GM23338 (cell line): ENCODE measurements at regions not wholly inside any gene's neighbourhood (a gene's known extent, or its start where the extent isn't known, plus 50 kb on each side); places are given as distances from the start of the nearest gene placed in this dataset.
A peak's percentile ranks its signal among the peaks of the same experiment; 100 is the strongest.

Experiments used
- ATAC-seq: fragments of 200-7000 bp; cut with Tn5 transposase; 3 replicates; pipeline ENCODE4 v1.9.1; 2020
- DNase-seq: peaks from one replicate; pipeline ENCODE4 v3.0.0-alpha.2; 2015; ENCODE audit warnings: low spot score
- H2AFZ ChIP-seq: fragments of 200-600 bp; sonication (generic); 2 replicates; pipeline ENCODE4 v1.8.0; 2016; ENCODE audit warnings: antibody characterized with exemption, mild to moderate bottlenecking, moderate library complexity
- H3F3A ChIP-seq: fragments of 200-600 bp; sonication (generic); replicated peaks from 2 replicates; pipeline ENCODE4 v1.8.0; 2017; ENCODE audit warnings: antibody characterized with exemption, mixed run types, low read depth
- H3K27ac ChIP-seq: fragments of 200-600 bp; sonication (generic); 2 replicates; pipeline ENCODE4 v1.6.1; 2016; ENCODE audit warnings: low read depth
- H3K27me3 ChIP-seq: fragments of 200-600 bp; sonication (generic); 2 replicates; pipeline ENCODE4 v1.8.0; 2016; ENCODE audit warnings: mild to moderate bottlenecking, mixed run types, moderate library complexity; ENCODE audit not compliant: insufficient read depth
- H3K36me3 ChIP-seq: fragments of 200-600 bp; sonication (generic); 2 replicates; pipeline ENCODE4 v1.8.0; 2016; ENCODE audit warnings: mild to moderate bottlenecking; ENCODE audit not compliant: insufficient read depth
- H3K4me1 ChIP-seq: fragments of 200-600 bp; sonication (generic); 2 replicates; pipeline ENCODE4 v1.8.0; 2016; ENCODE audit warnings: mild to moderate bottlenecking, moderate library complexity; ENCODE audit not compliant: insufficient read depth
- H3K4me2 ChIP-seq: fragments of 200-600 bp; sonication (generic); 2 replicates; pipeline ENCODE4 v1.7.1; 2017; ENCODE audit warnings: mixed run types
- H3K4me3 ChIP-seq: fragments of 200-600 bp; sonication (generic); 2 replicates; pipeline ENCODE4 v1.6.1; 2016; ENCODE audit warnings: mixed run types
- H3K79me2 ChIP-seq: fragments of 200-600 bp; sonication (generic); replicated peaks from 2 replicates; pipeline ENCODE4 v1.8.0; 2017; ENCODE audit warnings: mild to moderate bottlenecking; ENCODE audit not compliant: insufficient read depth
- H3K9me2 ChIP-seq: fragments of 200-600 bp; sonication (generic); 2 replicates; pipeline ENCODE4 v1.8.0; 2017; ENCODE audit not compliant: insufficient read depth
- H4K20me1 ChIP-seq: fragments of 200-600 bp; sonication (generic); replicated peaks from 2 replicates; pipeline ENCODE4 v1.8.0; 2017; ENCODE audit warnings: mild to moderate bottlenecking; ENCODE audit not compliant: insufficient read depth
- H3K27ac Mint-ChIP-seq: 2 replicates; pipeline ENCODE4 v1.8.0; 2020; ENCODE audit warnings: inconsistent platforms, mild to moderate bottlenecking, moderate library complexity, mixed read lengths
- H3K27me3 Mint-ChIP-seq: 3 replicates; pipeline ENCODE4 v1.8.0; 2022; ENCODE audit warnings: low read depth, mild to moderate bottlenecking, moderate library complexity, mixed read lengths, inconsistent platforms; ENCODE audit not compliant: insufficient read depth, poor library complexity
- H3K36me3 Mint-ChIP-seq: 3 replicates; pipeline ENCODE4 v1.8.0; 2021; ENCODE audit warnings: low read depth, mild to moderate bottlenecking, inconsistent platforms, moderate library complexity, mixed read lengths
- H3K4me1 Mint-ChIP-seq: 3 replicates; pipeline ENCODE4 v1.8.0; 2020; ENCODE audit warnings: mild to moderate bottlenecking, inconsistent platforms, mixed read lengths
- H3K4me3 Mint-ChIP-seq: 3 replicates; pipeline ENCODE4 v1.8.0; 2021; ENCODE audit warnings: moderate library complexity, mild to moderate bottlenecking, inconsistent platforms, mixed read lengths
- H3K9me3 Mint-ChIP-seq: 3 replicates; pipeline ENCODE4 v1.8.0; 2020; ENCODE audit warnings: moderate library complexity, mild to moderate bottlenecking, inconsistent platforms, mixed read lengths
- CREB1 ChIP-seq: fragments of 250-450 bp; sonication (Bioruptor Pico); IDR thresholded peaks from 2 replicates; pipeline ENCODE4 v1.5.0; 2020; ENCODE audit warnings: low read depth, mild to moderate bottlenecking, moderate library complexity
- CTCF ChIP-seq, 2 experiments: fragments of 200-600 bp in 1 of 2; sonication (generic) in 1 of 2; conservative IDR thresholded peaks; 2 replicates each; pipeline versions ENCODE4 v1.5.1 to v1.6.1; 2016 to 2017; ENCODE audit warnings: antibody characterized with exemption in 2 of 2, low read depth in 2 of 2, mild to moderate bottlenecking in 2 of 2, moderate library complexity in 1 of 2
- ETS1 ChIP-seq: IDR thresholded peaks from 2 replicates; pipeline ENCODE4 v1.6.1; 2016; ENCODE audit warnings: antibody characterized with exemption
- EZH2 ChIP-seq: fragments of 200-600 bp; sonication (generic); IDR thresholded peaks from one replicate; pipeline ENCODE4 v1.8.0; 2017; ENCODE audit warnings: antibody characterized with exemption, mild to moderate bottlenecking, low read depth; ENCODE audit not compliant: unreplicated experiment
- EZH2phosphoT487 ChIP-seq: fragments of 200-600 bp; sonication (generic); IDR thresholded peaks from one replicate; pipeline ENCODE4 v1.8.1; 2018; ENCODE audit warnings: antibody characterized with exemption; ENCODE audit not compliant: unreplicated experiment
- JUNB ChIP-seq: IDR thresholded peaks from one replicate; pipeline ENCODE4 v1.6.1; 2016; ENCODE audit warnings: antibody characterized with exemption; ENCODE audit not compliant: unreplicated experiment
- NANOG ChIP-seq: IDR thresholded peaks from 2 replicates; pipeline ENCODE4 v1.6.1; 2016; ENCODE audit warnings: antibody characterized with exemption, borderline replicate concordance
- POLR2AphosphoS5 ChIP-seq: IDR thresholded peaks from 2 replicates; pipeline ENCODE4 v1.6.1; 2016; ENCODE audit warnings: antibody characterized with exemption, low read depth
- REST ChIP-seq: IDR thresholded peaks from one replicate; pipeline ENCODE4 v1.6.1; 2018; ENCODE audit warnings: antibody characterized with exemption; ENCODE audit not compliant: unreplicated experiment
- STAT1 ChIP-seq: IDR thresholded peaks from one replicate; pipeline ENCODE4 v1.6.1; 2016; ENCODE audit warnings: antibody characterized with exemption; ENCODE audit not compliant: unreplicated experiment
- ZNF114 ChIP-seq: fragments of 250-450 bp; sonication (Bioruptor Pico); IDR thresholded peaks from 2 replicates; pipeline ENCODE4 v1.5.0; 2020; ENCODE audit warnings: mild to moderate bottlenecking, moderate library complexity
- ZNF331 ChIP-seq: fragments of 250-450 bp; sonication (Bioruptor Pico); IDR thresholded peaks from 2 replicates; pipeline ENCODE4 v1.5.0; 2020; ENCODE audit warnings: low read depth, mild to moderate bottlenecking, moderate library complexity
- ZNF462 ChIP-seq: fragments of 250-450 bp; sonication (Bioruptor Pico); IDR thresholded peaks from 2 replicates; pipeline ENCODE4 v1.5.0; 2020; ENCODE audit warnings: mild to moderate bottlenecking, moderate library complexity

- DNase-seq: no peak
- no peaks in the 10 kb centered on the region for H3K36me3 Mint-ChIP-seq
- Histone ChIP-seq H4K20me1 (no peaks in the 10 kb centered on the region), H3F3A (no peaks in the 10 kb centered on the region), H3K27ac (no peak overlapping the region), H3K36me3 (no peaks in the 10 kb centered on the region), H3K27me3 (no peaks in the 10 kb centered on the region), H3K79me2 (no peaks in the 10 kb centered on the region), H3K4me3 (no peak overlapping the region), H3K9me2 (0 out of 2 replicates have a peak, but pooled peaks cover 5% of the 10 kb centered on the region), H3K4me2 (no peak overlapping the region), H2AFZ (peak overlapping the region; percentile 81; the same call in 1 of the 2 replicates), H3K4me1 (no peaks in the 10 kb centered on the region)
- ATAC-seq: 0 out of 3 replicates have a peak, but pooled peaks have one; percentile 42
- no peaks in the 10 kb centered on the region for H3K27me3 Mint-ChIP-seq
- H3K27ac Mint-ChIP-seq: no peak overlapping the region
- H3K4me1 Mint-ChIP-seq: no peaks in the 10 kb centered on the region; the same call in 2 of the 3 replicates
- no peak overlapping the region for H3K4me3 Mint-ChIP-seq
- TF ChIP-seq ZNF462 (CRISPR knock-in tag) (no peak), ZNF331 (CRISPR knock-in tag) (no peak), CTCF (conservative IDR thresholded peaks at IDR 0.05; ENCODE audit: low read depth in 2 of 2) (no peak), JUNB (no peak), ZNF114 (CRISPR knock-in tag) (no peak), REST (no peak), NANOG (no peak), ETS1 (no peak), POLR2AphosphoS5 (no peak), STAT1 (no peak), CREB1 (CRISPR knock-in tag) (no peak), EZH2 (no peak), EZH2phosphoT487 (no peak)
- no peaks in the 10 kb centered on the region for H3K9me3 Mint-ChIP-seq
Measured at GRCh38 chr7:132065989-132066603, 509.7 kb upstream of the PODXL start.
